OCI-M2 (cell line): ENCODE measurements at regions not wholly inside any gene's neighbourhood (a gene's known extent, or its start where the extent isn't known, plus 50 kb on each side); places are given as distances from the start of the nearest gene placed in this dataset.
A peak's percentile ranks its signal among the peaks of the same experiment; 100 is the strongest.
"Not testable (repeated sequence)": the region's sequence is repeated elsewhere in the genome, so short reads cannot be mapped to it uniquely, and the experiment has no call there.

Experiments used
- DNase-seq: peaks from one replicate; lab custom pipeline; 2025; ENCODE audit not compliant: unreplicated experiment; lab: John Stamatoyannopoulos, UW

DNA sequence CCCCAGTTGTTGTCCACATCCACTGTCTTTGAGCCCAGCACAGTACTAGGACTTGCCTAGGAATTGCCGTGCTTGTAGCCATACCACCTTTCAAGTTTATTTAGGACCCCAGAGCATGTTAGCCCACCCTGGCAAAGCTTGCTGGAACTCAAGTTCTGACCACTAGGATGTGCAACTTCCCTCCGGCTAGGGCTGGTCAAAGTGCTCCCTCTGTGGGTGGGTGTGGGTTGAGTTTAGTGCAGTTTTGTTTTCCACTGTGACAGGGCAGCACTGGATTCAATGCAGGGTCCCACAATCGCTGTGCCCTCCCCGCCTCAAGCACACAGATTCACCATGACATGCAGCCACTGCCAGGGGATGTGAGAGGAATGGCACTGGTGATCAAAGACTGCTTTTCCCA, 96.0 kb downstream of the RASGEF1B start:
- no peak for DNase-seq

DNA sequence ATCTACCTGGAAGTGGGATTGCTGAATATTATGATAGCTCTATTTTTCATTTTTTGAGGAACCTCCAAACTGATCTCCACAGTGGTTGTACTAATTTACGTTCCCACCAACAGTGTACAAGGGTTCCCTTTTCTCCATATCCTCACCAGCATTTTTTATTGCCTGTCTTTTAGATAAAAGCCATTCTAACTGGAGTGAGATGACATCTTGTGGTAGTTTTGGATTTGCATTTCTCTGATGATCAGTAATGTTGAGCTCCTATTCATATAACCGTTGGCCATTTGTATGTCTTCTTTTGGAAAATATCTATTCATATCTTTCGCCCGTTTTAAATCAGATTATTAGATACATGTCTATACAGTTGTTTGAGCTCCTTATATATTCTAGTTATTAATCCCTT, 101.8 kb downstream of the RASGEF1B start:
- DNase-seq: no peak

DNA sequence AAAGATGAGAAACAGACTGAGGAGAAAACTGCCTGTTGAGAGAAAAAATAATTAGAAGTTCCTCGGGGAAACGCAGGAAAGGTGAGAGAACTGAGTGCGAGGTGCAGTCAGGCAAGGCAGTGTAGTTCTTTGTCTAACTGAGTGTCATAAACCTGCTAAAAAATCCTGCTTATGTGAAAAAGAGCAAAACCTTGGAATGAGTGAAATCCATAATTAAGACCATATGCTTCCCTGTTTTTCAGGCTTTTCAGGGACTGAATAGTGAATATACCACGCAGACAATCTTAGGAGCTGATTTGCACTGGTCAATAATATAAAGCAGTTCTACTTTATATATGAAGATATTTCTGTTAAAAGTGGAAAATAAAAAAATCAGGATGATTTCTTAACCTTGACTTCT, 104.9 kb downstream of the RASGEF1B start:
- no peak for DNase-seq

DNA sequence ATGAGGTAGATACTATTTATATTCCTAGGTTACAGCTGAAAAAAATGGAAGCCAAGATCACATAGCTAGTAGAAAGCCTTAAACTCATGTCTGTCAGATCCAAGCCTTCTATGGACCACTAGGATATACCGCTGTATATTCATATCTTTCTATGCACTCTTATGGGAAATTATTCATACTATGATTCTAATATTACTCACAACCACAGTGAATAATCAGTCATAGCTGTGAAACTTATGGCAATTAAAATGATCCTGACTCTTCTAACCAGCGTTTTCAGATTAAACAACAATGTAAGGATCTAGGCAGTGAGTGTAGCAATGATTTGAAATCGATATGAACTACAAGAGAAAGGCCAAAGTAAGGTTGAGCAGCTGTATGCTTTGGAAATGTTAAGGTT, 111.0 kb downstream of the RASGEF1B start:
- DNase-seq: no peak

DNA sequence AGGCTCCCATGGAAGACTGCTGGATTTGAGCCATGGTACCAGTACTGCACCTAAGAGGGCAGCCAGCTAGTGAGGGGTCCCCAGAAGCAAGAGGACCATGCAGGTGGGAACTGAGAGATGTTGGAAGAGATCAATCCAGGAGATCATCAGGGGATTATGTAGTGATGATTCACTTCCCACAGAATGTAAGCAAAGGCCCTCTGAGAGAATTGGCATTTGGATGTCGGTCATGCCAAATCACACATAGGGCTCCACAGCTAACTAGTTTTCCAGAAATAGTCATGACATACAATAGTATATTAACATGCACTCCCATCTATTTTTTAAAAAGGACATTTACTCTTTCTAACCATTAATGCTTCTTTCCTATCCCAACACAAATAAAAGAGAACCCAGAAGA, 112.5 kb downstream of the RASGEF1B start:
- no peak for DNase-seq

DNA sequence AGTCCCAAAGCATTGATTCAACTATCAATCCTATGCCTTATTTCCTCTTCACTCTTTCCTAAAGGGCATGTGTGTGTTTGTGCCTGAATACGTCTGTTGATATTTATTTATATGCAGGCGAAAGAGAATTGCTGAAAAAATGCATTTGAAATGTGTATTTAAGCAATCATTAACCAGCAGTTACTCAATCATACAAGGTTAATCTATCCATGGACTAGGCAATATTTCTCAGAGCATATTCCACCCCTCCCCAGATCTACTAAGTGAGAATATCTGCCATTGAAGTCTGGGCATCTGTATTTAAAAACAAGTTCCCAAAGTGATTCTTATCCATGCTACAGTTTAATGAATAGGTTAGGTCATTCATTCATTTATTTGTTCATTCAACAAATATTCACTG, 113.6 kb downstream of the RASGEF1B start:
- DNase-seq: no peak

DNA sequence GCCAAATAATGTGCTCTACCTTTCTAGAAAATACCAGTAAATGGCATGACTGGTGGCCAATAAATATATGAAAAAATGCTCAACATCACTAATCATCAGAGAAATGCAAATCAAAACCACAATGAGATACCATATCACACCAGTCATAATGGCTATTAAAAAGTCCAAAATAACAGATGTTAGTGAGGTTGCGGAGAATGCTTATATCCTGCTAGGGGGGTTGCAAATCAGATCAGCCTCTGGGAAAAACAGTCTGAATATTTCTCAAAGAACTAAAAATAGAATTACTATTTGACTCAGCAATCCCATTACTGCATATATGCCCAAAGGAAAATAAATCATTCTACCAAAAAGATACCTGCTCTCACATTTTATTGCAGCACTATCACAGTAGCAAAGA, 115.1 kb downstream of the RASGEF1B start:
- DNase-seq: no peak

DNA sequence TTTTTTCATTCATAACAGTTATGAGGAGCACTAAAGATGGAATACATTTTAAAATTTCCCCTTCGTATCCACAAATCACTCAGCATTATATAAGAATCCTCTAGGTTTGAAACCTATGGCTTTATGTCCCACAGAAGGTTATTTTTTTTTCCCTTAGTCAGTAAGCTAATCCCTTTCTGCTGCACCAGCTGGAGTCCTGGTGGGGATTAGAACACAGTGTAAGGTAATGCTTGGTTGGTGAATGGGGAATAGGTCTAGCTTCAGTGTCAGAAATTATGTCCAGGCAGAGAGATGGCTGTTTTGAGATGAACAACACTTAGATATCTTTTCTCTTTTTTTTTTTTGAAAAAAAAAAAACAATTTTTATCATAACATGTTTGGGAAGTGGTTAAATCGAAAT, 116.6 kb downstream of the RASGEF1B start:
- no peak for DNase-seq

DNA sequence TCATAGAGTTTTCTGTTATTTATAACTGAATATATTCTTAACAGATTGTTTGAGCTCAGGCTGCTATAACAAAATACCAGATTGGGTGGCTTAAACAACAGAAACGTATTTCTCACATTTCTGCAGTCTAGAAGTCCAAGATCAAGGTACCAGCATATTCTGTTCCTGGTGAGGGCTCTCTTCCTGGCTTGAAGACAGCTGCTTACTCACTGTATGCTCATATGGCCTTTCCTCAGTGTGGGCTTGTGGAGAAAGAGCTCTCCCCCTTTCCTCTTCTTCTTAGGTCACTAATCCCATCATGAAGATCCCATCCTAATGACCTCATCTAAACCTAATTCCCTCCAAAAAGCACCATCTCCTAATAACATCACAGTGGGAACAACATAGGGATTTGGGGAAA, 117.8 kb downstream of the RASGEF1B start:
- DNase-seq: no peak

DNA sequence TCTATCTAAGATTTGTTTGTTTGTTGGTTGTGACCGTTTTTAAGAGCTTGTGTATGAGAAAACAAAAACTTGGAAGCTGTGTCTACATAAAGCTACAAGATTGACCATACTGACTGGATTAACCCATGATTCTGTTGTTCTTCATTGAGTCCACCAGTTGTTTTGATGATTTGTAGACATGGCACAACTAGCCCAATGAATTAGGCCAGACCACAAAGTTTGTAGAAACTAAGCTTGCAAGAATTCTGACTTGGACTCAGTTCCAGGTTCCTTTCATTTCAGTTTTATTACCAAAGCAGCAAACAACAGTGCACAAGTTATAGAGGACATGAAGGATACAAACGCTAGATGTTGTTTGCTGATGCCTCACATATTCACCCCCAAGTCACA, 119.3 kb downstream of the RASGEF1B start:
- no peak for DNase-seq

DNA sequence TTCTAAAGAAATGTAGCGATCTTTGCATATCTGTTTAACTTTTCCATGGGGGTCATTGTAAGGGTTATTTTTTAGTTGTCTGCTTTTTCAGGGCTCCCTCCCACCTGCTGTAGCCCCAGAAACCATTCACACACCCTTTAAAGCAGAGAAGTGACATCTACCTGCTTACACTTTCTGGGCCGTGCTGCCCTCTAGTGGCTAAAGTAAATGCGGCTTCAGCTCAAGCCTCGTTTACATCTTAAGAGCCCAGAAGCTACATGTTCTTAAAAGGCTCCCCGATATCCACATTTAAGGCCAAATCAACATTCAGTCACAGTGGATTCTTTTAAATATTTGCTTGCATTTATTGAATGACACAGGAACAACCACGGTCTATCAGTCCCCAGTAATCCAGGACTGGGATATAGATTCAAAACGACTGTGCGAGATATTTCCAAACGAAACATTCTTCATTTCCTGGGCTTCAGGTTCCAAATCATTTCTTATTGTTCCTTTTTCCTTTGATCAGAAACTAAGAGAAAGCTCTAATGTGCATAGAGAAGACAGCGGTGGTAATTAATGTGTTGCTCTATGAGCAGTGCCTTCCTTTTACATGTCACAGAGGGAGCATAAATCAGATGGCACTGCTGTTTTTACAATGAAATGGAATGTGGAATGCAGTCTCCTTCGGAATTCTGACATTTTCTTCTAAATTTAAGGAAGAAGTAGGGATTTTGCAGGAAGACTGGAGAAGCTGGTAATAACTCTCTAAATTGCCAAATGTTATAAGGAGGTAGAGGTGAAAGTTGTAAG, 119.9 kb downstream of the RASGEF1B start:
- DNase-seq: peak; percentile 2

DNA sequence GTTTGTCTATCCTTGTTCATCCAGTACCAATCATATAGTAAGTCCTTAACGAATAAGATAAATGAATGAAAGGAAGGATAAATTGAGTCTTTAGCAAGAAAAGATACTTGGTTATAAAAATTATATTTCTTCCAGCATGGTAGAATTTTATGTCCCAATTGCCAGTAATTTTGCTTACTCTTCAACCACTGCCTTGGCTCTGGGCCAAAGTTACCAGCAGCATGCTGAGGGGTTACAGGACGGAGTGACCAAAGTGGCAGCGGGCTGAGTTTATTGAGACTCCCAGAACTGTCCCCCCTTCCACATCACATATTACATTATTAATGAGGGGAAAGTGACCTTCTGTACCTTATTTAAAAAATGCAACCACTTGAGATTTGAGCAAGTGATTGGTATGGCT, 121.7 kb downstream of the RASGEF1B start:
- DNase-seq: no peak

DNA sequence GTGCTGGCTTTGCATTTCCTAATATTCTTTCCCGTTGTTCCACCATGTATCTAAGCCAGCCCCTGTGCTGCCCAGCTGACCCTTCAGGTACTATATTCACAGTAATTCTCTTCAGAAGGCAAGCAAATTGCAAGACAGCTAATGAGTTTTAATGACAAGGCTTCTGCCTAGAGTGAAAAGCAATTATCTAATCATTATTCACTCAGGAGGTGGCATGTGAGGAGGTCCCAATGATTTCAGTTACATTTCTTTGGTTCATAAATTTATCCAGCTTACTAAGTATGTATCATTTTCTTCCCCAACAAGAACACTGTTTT, 123.0 kb downstream of the RASGEF1B start:
- DNase-seq: no peak

DNA sequence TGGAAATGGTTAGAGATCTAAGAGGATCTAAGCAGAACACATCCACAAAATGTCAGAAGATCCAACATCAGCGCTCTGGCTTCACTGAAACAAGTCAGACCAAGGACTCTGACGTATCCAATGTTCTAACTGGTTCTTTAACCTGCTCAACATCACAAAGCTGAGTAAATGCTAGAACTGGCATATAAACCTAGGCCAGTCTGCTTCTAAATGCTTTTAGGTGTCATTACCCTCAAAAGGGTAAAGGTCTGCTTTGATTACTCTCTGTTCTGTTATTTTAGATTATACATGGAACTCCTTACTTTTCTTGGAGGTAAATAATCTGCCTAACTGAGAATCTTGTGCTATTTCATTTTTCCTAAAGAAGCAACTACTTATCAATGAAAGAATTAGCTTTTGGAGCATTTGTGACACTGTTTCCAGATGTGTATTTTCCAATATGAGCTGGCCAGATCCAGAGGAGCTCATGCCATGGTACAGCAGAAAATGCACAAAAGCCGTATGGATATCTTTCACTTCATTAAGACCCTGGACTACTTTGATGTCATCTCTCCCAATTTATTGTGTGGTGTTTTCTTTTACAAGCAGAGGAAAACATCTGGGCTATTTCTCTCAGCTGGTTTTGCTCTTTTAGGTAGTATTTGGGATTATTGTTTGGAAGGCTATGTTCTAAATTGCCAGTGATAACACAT, 123.5 kb downstream of the RASGEF1B start:
- DNase-seq: no peak

DNA sequence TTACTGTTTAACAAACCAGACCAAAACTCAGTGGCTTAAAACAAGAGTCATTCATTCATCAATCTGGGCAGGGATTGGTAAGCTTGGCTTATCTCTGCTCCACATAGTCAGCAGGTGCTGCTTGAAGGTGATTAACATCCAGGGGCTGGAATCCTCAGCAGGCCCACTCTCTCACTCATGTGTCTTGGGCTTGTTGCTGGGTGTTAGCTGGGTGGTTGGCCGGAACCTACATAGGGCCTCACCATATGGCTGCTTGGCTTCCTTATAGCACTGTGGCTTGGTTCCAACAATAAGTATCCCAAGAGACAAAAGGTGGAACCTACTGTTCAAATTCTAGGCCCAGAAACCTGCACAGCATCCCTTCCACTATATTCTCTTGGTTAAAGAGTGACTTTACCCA, 125.0 kb downstream of the RASGEF1B start:
- no peak for DNase-seq

DNA sequence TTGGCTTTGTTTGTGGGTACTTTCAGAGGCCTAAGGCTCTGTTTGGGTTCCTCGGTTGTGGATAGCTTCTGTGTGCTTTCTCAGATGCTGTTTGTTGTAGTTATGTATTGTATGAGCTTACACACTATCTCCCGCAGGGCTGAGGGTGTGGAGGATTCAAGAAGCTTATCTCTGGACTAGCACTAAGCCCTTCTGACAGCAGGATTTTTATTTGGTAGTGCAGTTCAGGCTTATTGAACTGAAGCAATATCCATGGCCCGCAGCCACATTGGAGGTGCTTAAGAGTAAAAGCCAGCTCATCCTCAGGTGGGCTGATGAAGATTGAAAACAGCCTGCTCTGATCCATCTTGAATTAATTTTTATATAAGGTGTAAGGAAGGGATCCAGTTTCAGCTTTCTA, 128.2 kb downstream of the RASGEF1B start:
- DNase-seq: no peak

DNA sequence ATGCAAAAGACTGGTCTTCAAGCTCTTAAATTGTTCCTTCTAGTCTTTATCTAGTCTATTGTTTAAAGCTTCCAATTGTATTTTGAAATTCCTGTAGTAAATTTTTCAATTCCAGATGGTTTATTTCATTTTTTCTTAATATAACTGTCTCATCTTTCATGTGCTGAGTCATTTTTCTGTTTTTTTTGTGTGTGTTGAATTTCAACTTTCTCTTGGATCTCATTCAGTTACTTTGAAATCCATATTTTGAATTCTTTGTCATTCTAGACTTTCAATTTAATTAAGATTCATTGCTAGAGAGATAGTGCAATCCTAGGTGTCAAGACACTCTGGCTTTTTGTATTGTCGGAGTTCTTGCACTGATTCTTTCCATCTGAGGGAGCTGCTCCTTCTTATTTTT, 128.0 kb upstream of the PRKG2 start:
- no peak for DNase-seq

DNA sequence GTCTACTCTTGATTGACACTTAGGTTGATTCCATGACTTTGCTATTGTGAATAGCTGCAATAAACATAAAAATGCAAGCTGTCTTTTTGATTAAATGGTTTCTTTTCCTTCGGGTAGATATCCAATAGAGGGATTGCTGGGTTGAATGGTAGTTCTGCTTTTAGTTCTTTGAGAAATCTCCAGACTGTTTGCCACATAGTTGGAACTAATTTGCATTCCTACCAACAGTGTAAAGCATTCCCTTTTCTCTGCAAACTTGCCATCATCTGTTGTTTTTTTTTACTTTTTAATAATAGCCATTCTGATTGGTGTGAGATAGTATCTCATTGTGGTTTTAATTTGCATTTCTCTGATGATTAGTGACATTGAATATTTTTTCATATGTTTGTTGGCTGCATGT, 122.2 kb upstream of the PRKG2 start:
- no peak for DNase-seq

DNA sequence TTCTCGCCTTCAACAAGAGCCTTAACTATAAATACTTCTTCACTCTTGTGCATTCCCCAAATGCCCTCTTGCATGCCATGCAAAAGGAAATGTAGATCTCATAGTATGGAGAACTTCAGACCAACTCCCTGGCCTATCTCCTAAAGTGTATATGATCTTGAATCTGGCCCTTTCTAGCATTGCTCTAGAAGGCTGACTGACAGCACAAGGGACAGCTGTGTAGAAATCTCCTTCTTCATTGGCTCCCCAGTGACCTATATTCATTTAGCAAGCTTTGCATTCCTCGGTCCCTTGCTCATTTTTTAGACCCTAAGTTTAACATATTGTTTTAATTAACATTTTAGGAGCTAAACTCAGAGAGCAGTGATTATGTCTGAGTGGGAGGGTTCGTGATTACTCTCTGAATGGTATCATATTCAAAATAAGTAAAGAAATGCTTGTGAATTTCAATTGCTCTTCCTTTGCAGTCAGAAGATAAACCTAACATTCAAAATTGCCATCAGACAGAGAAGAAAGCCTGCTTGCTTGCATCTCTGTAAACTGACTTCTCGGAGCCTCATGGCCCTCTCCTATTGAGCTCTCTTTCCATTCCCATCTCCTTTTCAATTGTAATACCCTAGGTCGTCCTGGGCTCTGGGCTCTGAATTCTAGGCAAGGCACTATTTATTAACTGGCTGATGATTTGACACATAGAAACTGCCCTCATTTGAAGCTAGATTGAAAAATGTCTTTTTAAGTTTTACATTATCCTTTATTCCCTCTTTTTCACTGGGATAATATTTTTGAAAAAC, 120.3 kb upstream of the PRKG2 start:
- no peak for DNase-seq

DNA sequence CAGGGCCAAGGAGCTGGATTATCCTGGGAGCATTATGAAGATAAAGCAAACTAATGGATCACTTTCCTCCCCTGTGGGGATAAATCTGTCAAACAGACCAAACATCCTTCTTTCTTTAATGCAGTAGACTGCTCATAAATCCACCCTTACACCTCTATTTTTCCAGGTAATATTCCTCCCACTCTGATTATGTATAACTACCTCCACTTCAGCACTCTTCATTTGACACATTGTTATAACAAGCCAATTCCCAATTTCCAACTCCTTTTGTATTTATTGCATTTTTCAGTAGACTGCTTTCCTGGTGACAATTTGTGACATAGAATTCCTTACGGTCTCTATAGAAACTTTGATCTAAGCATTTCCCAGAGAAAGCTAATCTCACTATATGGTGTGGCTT, 115.0 kb upstream of the PRKG2 start:
- DNase-seq: no peak

DNA sequence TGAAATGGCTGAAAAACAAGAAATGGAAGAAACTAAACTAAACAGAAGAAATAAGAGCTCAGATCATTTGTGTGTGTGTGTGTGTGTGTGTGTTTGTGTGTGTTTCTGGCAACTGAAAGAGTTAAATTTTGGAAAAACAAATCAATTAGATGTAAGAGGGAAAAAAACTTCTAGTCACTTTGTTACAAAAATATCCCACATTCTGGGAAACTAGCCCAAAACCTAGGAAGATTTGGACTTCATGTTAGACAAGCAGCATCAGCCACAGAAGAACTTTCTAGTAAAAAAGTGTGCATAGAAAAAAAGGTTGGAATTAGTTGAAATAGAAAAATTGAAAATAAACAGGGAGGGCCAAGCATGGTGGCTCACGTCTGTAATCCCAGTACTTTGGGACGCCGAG, 111.6 kb upstream of the PRKG2 start:
- no peak for DNase-seq

DNA sequence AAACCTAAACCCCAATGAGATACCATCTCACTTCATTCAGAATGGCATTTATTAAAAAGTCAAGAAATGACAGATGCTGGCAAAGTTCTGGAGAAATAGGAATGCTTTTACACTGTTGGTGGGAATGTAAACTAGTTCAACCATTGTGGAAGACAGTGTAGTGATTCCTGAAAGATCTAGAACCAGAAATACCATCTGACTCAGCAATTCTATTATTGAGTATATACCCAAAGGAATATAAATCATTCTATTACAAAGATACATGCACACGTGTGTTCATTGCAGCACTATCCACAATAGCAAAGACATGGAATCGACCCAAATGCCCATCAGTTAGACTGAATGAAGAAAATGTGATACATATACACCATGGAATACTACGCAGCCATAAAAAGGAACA, 109.6 kb upstream of the PRKG2 start:
- not testable (repeated sequence) for DNase-seq
